NOMO-1 treated with DMSO at 0.1 percent for 48 hours (cell line): ENCODE measurements at regions not wholly inside any gene's neighbourhood (a gene's known extent, or its start where the extent isn't known, plus 50 kb on each side); places are given as distances from the start of the nearest gene placed in this dataset.
"Not testable (repeated sequence)": the region's sequence is repeated elsewhere in the genome, so short reads cannot be mapped to it uniquely, and the experiment has no call there.

Experiments
- DNase-seq: peaks from one replicate; lab custom pipeline; 2025; ENCODE audit not compliant: unreplicated experiment; lab: John Stamatoyannopoulos, UW

DNA sequence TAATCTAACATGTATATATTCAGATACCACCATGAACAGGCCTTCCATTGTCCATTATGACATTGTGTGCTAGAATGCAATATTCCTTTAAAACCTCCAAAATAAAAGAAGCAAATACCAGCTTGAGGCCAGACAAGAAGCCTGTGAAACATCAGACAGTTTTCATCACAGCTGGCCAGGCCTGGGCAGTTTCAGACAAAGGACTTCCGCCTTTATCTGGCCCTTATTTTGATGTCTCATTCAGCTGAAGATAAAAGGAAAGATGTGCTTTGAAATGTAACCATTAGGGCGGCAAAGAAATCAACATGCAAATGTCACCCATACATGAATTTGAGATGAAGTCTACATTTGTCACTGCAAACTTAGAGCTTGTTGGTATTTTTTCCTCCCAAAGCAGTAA is 737.5 kb downstream of the KCNJ2 start:
- DNase-seq, result no peak

DNA sequence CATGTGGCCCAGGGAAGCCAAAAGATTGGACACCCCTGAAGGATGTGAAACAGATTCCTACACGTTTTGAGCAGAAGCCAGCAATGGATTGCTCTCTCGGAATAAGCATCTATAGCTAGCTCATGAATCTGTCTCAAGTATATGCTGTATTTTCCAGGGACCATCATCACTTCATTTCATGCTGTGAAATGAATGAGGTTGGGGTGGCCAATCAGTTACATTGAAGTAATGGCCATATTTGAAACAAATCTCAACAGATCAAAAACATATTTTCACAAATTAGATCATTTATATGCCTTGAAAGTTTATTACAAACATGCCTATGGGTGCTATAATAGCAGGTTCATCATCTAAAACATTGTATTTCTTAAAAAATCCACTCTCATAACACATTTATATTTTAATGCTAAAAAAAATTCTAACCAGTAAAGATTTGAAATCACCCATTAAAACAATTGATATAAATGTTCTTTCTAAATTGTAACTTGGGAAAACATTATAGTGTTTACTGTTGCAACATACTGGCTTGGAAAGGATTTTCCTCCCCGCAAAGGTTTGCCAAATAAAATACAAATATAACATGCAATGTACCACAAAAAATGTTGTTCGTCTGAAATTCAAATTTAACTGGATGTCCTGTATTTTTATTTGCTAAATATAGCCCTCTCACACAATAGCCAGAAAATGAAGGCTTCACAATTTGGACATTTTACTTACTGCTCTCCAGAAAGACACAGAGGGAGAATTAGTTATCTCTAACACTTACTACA is 743.6 kb downstream of the KCNJ2 start:
- DNase-seq, result no peak

DNA sequence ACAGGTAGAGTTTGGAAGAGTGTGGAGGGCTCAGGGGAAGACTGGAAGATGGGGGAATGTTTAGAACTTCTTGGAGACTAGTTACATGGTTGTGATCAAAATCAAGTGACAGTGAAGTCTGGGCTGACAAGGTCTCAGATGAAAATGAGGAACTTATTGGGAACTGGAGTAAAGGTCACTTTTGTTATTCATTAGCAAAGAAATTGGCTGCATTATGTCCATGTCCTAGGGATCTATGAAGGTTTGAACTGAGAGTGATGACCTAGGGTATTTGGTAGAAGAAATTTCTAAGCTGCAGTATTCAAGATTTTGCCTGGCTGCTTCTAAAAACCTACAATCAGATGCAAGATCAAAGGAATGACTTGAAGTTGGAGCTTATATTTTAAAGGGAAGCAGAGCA is 747.1 kb downstream of the KCNJ2 start:
- no peak for DNase-seq

DNA sequence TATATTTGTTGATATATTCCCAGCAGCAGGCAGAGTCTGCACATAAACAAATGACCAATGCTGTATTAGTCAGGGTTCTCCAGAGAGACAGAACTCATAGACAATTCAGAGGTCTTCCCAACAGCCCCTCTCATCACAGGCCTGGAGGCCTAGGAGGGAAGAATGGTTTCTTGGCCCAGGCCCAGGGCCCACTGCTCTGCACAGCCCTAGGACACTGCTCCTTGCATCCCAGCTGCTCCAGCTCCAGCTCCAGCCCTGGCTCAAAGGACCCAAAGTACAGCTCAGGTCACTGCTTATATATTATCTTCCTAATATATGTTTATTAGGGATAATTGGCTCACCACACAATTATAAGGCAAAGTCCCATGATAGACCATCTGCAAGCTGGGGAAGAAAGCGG is 749.9 kb downstream of the KCNJ2 start:
- DNase-seq, result no peak

DNA sequence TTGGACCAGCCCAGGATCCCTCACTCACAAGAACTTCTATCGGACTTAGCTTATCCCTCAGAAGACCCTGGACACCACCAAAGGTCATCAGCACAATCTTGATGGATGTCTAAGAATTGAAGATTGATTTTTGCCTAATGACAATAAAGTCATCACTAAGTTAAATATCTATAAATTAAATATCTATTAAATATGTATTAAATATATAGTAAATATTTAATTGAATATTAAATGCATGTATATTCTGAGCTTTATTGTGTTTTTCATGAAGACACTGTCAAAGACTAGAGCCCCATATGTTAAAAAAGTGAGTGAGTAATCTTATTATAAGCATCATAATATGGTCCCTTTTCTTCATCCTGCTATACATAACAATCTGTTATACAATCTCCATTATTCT is 751.1 kb downstream of the KCNJ2 start:
- no peak for DNase-seq

DNA sequence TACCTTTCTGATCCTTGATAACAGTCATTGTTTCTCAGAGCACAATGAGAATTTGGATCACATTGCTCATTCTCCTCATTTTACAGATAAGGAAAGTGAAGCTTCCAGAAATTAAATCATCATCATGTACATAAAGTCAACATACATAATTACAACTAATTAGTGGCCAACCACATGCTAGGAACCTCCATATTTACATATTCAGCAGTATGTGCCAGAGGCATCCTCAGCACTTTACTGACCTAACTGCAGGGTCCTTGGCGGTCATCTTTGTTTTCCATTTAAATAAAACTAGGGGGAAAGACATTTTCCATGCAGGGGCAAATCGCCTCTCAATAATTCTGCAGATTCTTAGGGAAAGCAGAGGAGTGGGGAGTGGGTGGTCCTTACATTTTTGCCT is 752.9 kb downstream of the KCNJ2 start:
- DNase-seq, result no peak

DNA sequence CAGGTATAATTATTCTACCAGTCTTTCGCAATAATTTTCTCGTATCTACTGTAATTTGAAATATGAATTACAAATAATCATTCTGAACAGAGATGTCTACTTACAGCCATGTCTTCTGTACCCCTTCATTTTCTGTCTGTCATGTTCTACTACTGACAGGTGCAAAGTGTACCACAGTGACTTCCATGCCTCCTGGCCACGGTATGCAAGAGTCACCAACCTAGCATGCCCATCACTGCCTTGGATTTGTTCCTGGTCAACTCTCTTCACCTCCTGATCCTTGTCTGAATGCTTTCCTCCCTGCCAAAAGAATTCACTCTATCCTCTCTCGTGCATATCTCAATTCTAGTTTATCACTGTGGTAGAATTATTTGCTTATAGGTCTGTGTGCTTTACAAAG is 755.4 kb downstream of the KCNJ2 start:
- DNase-seq, result no peak

DNA sequence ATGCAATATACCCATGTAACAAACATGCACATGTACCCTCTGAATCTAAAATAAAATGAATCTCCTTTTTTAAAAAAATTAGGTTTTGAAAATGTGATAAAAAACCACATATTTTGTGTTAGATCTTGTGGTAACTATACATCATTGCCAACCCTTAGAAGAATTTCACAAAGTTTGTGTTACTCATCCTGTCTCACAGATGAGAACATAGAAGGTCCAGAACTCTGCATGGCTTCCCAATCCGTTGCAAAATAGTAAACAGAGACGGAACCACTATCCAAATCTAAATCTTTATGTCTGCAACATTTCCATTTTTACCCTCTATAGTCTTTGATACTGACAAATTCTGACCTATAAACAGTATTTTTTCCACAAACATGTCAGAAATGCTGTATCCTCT is 759.9 kb downstream of the KCNJ2 start:
- DNase-seq, result no peak

DNA sequence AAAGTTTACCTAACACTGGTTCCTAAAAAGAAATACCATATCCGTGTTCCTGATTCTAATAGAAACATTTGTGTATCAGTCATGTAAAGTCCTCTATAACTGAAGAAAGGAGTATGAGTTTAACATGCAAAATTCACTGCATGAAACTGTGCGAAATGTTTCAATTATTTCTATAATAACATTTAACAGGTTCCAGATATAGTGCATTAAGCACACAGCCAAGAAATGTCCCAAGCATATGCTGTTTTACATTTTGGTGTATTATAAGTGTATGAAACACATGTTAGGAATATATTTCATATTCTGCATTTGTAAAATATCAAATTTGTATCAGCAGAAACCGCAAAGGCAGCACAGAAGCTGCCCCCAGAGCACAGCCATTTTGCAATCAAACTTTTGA is 764.9 kb downstream of the KCNJ2 start:
- no peak for DNase-seq

DNA sequence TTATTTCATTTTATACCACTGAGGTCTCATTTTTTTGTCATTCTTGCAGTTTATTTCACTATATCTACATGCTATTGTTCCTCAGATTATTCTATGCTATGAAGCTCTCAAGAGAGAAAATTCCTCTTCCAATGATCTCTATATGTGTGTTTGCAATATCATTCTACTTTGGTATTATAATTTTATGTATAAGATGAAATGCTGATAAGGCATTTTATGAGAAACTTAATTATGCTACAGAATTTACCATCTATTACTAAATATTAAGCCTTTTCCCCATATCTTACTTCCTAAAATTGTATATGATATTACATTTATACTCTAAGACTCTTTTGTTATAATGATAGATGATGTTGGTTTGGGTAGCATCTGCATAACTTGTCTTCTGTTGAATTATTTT is 765.5 kb downstream of the KCNJ2 start:
- DNase-seq, result no peak

DNA sequence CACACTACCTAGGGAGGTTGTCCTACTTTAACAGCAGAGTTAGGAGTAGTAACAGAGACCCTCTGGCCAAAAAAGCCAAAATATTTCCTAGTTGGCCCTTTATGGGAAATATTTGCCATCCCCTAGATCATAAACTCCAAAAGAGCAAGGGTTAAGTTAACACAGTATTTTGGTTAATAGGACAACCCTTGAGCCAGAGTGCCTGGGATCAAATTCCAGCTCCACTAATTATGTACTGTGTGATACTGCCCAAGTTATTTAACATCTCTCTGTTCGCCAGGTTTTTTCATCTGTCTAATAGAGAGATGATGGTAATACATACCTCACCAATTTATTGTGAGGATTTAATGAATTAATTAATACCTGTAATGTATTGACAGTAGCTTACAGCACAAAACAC is 767.4 kb downstream of the KCNJ2 start:
- DNase-seq, result no peak

DNA sequence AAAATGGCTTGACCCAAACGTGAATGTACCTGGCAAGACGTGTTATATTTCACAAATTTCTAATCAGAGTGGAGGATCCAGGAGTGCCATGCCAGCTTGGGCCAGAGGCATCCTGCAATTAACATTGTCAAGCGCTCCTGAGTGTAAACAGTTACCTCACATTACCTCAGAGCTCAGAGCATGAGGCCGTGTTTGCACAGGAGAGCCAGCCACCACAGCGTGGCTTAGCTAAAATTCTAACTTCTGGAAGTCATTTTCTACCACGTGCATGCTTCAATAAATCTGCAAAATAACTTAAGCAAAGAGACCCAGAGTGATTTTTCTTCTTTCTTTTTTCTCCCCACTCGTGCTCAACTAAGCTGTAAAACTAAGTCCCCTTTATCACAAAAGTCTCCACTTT is 769.0 kb downstream of the KCNJ2 start:
- DNase-seq, result no peak

DNA sequence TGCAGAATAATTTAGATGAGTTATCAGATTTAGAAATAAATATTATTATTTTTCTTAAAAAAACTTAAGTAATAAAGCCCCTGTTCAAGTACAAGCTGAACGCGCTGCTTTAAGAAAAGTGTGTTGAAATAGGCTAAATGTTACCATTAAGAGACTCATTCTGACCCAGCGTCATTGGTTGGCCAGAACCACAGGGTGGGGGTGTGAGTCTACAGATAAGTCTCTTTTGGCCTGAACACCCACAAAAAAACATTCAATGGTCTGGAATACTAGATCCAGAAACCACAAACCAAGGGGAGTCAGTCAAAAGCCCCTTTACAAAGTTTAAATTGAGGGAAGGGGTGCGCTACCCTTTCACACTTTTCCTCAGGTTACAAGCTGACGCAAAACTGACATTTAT is 776.1 kb downstream of the KCNJ2 start:
- DNase-seq, result no peak

DNA sequence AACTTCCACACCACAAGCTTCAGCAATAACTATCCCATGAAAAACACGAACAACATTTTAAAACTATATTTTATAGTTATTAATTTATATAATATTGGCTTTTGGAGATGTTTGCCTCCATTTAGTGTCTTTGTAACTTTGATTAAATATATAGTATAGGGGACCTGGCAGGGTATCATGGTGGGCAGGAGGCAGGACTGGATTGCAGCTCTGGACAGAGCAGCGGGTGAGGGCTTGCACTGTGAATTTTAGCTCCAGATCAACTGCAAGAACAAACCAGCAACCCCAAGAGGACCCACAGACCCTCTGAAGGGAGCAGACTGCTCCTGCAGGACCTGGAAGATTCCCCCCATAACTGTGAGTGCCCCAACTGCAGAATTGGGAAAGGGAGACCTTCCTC is 777.9 kb downstream of the KCNJ2 start:
- DNase-seq, result no peak

DNA sequence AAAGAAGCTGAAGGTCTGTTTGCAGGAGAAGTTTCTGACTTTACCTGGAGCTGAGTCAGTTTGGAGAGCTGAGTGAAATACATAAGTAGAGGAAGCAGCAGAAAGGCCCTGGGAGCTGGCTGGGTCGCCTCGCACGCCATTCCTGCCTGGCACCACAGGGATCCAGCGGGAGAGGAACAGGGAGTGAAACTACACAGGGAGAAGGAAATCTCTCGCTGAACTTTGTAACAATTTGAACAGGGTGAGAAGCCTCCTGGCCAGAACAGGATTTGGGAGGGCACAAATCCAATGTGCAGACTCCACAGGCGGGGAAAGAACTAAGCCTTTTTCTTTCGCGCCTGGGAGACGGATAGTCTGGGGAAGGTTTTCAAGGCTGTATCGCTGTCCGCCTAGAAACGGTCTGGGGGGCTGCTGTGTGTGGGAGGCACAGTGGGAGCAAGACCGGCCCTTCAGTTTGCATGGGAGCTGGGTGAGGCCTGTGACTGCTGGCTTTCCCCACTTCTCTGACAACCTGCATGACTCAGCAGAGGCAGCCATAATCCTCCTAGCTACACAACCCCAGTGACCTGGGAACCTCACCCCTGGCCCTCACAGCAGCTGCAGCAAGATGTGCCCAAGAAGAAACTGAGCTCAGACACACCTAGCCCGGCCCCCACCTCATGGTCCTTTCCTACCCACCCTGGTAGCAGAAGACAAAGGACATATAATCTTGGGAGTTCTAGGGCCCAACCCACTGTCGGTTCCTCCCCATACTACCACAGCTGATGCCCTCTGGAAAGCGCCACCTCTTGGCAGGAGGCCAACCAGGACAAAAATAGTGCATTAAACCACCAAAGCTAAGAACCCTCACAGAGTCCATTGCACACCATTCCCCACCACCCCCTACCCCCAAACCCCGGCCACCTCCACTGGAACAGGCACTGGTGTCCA is 778.6 kb downstream of the KCNJ2 start:
- DNase-seq, result no peak

DNA sequence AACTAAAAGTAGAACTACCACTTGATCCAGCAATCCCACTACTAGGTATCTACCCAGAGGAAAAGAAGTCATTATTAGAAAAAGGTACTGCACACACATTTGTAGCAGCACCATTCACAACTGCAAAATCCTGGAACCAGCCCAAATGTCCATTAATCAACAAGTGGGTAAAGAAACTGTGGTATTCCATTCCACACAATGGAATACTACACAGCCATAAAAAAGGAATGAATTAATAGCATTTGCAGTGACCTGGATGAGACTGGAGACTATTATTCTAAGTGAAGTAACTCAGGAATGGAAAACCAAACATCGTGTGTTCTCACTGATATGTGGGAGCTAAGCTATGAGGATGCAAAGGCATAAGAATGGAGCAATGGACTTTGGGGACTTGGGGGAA is 783.8 kb downstream of the KCNJ2 start:
- DNase-seq, result not testable (repeated sequence)

DNA sequence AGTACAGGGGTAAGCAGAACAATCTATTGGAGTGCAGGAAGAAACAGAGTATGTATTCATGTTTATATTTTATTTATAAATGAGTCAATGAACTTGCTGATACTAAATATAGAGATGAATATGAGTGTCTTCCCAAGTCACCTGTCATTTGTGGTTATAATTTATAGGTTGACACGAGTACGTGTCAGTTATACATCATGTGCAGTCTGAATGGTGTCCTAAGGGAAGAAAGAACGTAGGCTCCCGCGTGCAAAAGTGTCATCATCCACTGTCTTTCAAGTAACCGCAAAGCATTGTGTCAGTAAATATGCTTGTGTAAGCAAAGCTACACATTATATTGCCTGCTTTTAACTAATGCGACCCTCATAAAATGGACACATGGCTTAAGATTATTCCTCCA is 786.1 kb downstream of the KCNJ2 start:
- no peak for DNase-seq

DNA sequence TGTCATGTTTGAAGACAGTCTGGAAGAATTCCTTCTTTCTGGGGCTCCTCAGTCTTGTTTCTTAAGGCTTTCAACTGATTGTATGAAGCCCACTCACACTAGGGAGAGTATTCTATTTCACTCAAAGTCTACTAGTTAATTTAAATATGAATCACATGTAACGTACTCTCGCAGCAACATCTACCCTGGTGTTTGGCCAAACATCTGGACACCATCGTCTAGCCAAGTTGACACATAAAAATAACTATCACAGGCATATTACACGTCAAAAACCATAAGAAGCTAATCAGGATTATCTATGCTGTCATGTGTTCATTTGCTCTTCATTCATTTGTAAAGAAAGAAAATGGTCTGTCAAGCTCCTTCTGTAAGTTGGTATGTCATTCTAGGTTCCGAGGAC is 787.4 kb downstream of the KCNJ2 start:
- no peak for DNase-seq

DNA sequence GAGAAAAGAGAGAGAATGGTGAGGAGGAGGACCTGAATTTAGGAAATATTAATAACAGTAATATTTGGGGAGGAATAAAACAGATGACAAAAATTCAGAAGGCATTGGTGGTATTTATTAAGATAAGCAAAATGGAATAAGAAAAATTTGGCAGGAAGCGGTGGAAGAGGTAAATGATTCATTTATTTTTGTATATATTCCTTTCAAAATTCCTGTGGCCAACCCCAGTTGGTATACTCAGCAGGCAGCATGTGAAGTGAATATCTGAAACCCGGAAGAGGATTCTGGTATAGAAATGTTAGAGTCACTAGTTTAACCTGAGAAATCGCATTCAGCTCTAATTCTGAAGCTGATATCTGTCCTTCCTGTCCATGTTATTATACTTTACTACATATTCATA is 792.0 kb downstream of the KCNJ2 start:
- DNase-seq, result no peak

DNA sequence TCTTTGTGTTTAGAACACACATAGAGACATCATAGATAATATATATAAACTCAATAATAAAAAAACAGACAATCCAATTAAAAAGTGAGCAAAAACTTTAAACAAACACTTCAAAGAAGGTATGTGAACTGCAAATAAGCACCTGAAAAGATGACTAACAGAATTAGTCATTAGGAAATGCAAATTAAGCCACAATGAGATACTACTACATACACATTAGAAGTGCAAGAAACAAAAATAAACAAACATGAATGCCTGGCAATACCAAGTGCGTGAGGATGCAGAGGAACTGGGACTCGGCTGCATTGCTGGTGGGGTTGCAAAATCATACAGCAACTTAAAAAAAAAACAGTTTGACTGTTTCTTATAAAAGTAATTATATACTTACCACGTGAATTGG is 799.0 kb downstream of the KCNJ2 start:
- DNase-seq, result no peak

DNA sequence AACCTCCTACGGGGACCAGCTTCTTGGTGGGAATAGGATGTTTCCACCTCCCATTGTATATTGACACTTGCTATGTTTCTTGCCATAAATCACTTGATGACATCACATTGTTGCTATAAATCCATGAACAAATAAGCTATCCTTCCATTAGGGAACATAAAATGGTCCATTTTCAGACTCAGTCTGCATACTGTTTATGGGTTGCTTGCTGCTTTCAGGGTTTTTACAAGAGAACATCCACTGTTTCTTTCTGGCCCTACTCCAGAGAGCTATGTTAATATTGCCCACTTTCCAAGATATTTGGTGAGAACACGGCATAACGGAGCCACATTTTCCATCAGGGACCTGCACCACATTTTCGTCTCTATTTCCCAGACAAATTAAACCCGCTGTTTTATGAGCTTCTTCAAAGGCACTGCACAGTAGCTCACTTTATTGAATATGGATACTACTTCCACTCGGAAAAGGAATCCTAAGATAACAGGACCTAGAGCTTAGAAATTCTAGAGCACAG is 800.2 kb downstream of the KCNJ2 start:
- DNase-seq, result no peak

DNA sequence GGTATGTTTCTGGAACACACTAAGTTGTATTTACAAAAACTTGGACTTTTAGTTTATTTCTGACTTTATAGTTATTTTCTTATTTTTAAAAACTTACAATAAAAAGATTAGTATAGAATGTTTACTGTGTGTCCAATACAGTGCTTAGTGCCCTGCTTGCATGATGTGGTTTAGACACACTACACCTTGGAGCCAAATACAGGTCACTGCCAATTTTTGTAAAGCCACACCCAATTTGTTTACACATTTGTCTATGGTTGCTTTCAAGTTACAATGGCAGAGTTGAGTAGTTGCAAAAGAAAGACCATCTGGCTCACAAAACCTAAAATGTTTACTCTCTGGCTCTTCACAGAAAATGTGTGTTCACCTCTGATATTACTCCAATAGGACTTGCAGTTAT is 807.1 kb downstream of the KCNJ2 start:
- DNase-seq, result no peak
